Suppressor macrophage treated with lipopolysaccharide for 4 hours (primary cell): ENCODE measurements at regions not wholly inside any gene's neighbourhood (a gene's known extent, or its start where the extent isn't known, plus 50 kb on each side); places are given as distances from the start of the nearest gene placed in this dataset.

ENCODE experiments used
- DNase-seq: peaks from one replicate; pipeline ENCODE4 v3.0.0-alpha.2; 2020

DNA sequence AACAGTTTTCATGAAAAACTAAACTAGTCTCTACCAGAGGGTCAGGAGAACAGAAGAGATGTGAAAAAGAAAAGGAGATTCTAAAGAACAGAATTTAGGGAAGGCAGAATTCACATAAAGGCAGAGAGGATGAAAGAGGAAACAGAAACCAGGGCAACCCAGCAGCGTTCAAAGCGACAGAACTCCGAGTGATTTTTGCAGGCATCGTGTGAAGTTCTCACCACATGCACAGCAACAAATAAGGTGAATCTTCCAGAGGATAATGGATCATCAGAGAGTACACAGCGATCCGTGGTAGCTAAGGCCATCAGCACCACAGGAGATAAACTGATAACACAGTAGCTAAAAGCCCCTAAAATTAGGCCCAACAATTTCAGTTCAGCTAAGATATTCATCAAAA, 250.8 kb upstream of the THBS1 start:
- peak; percentile 13 for DNase-seq

DNA sequence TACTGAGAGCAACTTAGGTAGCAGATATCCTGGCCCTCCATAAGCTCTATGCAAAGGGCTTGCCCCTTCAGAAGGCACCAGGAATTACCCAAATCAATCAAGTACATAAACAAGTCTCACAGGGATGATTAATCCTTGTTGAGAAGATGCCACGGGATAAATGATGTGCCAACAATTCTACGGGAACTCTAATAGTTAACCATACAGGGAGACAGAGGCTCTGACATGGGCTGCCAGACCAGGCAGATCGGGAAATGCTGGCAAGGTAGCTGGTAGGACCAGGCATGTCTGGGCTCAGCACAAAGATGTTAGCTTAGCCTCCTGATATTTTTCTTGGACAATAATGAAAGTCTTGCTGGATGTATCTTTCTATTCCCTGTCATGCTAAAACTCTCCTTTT, 249.3 kb upstream of the THBS1 start:
- DNase-seq = no peak

DNA sequence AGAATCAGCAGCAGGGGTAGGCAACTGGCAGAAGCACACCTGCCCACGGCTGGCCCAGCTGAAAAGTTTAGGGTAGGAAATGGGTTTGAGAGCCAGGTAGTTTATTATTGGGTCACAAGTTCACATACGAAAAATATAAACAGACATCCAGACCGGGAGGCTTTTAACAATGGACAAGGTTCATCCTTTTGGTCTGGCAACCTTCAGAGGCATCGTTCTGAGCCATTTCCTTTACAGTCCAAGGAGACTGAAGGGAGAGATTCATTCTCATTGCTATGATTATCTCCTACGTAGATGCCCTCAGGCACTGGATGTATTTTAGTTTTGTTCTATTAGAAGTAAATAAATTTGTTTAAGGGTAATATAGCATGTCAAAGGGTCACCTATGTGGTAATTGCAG, 248.0 kb upstream of the THBS1 start:
- DNase-seq = no peak

- no peak for DNase-seq
These were observed 247.5 kb upstream of the THBS1 start for GRCh38 chr15:39333393-39333792.

DNA sequence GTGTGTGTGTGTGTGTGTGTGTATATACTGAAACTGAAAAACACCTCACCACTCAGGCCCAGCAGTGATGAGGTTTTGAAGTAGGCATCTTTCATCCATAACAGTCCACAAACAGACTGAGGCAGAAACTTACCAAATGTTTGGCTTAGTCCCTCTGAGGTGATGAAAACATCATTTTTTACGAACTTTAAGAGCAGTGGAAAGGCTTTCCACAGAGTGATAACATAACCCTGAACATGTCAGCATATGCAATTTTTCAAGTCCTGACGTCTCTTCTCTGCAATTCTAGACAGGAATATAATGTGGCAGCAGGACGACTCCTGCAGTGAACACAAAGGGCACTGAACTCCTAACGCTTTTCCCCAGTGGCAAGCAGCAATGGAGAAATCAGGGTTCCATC, 247.0 kb upstream of the THBS1 start:
- DNase-seq = no peak

- DNase-seq = no peak
These were observed 244.0 kb upstream of the THBS1 start for GRCh38 chr15:39336926-39337325.

DNA sequence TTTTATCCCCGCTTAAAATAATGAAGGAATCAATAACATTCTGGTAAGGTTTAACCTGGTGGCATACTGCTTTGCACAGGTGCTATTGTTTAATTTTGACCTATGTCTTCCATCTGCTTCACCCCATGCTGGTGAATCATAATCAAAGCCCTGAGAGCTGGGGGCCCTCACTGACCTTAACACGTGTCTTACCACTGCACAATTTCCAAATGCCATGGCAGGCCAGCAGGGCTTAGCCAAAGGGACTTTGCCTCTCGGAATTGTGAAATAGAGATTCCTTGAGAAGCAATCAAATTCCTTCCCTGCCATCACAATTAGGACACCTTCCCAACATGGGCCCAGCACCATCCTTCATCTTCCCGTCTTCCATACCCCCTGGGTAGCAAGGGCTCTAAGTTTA, 242.6 kb upstream of the THBS1 start:
- DNase-seq = no peak

GRCh38 chr15:39340903-39341645, 239.8 kb upstream of the THBS1 start:
- no peak for DNase-seq

- DNase-seq = no peak
These were observed 236.2 kb upstream of the THBS1 start for GRCh38 chr15:39344662-39345141.

DNA sequence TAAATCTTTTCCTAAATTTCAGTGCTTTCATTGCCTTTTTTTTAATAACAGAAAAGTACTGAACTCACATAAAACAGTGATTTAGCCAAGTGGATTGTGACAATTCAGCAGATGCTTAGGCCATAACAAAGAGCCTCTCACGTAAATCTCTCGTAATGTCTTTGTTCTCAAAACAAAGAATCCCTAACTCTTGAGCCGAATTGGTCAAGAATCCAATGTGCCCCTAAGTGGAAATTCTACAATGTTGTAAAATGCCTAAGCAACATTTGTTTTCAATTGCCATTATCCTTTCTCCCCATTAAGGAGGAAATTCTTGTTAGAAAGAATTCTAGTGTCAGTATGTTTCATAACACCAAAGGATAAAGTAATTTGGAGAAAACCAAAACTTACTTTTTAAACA, 235.7 kb upstream of the THBS1 start:
- no peak for DNase-seq

DNA sequence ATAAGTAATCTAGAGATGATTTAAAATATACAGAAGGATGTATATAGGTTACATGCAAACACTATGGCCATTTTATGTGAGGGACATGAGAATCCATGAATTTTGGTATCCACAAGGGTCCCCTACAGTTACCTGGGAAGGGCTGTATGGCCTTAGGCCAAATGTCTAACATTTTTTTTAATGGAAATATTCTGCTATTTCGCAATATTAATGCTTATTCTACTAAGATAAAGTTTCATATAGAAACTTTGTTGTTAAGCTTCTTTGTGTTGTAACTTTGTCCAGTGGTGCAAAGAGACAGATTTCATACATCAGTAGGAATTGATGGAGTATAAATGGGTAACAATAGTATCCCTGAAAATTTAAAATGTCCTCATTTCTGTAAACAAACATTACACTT, 233.4 kb upstream of the THBS1 start:
- no peak for DNase-seq

- DNase-seq = no peak
These were observed 230.1 kb upstream of the THBS1 start for GRCh38 chr15:39350785-39351184.

- DNase-seq = no peak
These were observed 226.7 kb upstream of the THBS1 start for GRCh38 chr15:39354189-39354588.

DNA sequence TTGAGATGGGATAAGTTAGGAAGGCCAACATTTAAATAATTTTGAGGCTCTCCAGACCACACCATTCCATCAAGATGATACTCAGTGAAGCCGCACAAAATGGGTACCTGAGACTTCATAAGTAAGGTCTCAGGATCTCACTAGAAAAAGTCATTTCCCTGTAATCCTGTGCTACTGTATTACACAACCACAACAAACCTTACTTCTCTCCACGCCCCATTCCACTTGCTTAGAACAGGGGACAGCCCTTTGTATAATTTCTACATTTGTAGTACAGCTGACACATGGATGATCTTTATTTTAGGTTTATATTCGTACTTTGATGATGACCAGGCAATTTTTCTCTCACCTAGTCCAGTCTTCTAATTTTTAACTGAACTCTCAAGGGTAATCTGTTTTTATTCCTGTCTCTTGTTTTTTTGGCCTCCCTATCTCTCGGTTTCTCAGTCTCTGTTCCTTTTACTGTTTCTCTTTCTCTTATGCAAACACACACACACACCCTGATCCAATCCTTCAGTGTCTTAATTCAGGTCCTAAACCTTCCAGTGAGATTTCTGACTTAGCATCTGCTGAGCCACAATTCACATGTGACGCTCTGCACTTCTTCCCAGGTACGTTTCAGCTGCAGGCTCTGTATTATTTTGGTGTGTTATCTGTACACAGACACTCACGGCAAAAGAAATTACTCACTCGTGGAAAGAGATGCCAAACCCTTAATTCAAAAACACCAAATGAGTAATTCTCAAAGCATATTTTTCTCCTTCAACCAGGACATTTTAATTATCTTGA, 223.2 kb upstream of the THBS1 start:
- DNase-seq = no peak

DNA sequence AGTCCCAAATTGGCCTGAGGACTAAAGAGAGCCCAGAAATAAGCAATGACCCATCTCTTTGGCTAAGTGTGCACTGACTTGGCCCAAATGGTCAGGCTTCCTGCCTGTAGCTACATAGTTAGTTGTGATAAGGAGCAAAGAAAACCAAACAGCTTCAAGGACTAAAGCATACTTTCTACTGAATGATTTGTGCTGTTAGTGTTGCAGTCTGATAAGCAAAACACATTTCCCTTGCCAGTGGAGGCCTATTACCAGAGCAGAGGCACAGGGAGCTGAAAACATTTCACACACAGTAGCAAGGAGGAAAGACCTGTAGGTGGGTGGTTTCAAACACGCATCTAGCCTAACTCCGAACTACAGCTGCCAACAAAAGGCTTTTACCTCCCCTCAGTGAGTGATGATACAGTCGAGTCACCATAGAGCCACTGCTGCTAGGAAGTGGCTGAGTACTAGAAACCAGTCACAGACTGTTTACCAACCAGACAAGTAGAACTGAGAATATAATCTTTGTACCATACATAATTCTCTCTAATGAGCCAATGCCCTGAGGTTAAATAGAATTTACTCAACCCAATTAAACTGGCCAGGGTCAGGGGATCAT, 222.3 kb upstream of the THBS1 start:
- DNase-seq = no peak

GRCh38 chr15:39359771-39360170, 221.1 kb upstream of the THBS1 start:
- no peak for DNase-seq

DNA sequence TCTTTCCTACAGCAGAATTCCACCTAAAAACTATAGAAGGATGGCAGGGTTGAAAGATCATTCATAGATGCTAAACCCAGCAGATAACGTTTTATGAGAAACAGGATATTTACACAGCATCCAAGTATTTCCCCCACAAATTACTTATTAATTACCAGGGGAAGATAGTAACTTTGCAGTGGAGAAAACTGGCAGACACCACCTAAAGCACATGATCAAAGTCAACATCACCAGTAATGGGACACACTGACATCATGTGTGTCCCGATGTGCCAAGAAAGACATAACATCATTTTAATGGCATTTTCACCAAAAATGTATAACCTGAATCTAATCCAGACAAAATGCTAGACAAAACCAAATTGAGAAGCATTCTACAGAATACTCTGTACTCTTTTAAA, 220.4 kb upstream of the THBS1 start:
- DNase-seq = no peak

GRCh38 chr15:39361497-39361896, 219.4 kb upstream of the THBS1 start:
- no peak for DNase-seq

DNA sequence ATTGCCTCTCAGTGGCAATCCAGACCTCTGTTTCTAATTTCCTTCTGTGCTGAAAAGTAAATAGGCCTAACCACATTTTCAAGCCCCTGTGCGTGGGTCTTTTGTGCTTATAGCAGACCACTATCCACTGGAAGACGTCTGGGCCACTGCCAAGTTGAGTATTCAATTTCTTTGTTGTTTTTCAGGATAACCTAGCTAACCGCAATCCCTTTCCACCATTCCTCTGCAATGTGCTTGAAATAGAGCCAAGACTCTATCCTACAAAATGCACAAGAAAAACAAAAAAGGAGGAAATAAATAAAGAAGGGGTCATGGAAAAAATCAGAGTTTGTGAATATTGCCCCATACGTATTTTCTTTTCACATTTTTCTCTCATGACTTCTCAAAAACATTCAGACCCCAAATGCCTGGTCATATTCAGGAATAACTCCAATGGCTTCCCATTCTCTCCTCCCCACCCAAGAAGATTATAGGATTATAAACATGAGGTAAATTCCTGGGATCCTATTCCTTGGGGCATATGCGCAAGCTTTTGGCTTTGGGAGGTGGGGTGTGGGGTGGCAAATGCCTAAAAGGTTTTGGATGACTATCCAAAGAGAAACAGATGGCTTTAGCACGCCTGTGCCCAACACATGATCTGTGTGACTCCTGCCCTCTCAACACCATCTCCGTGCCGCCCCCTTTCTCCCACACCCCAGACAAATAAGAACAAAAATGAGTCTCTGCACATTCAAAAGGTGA, 217.9 kb upstream of the THBS1 start:
- DNase-seq = no peak

DNA sequence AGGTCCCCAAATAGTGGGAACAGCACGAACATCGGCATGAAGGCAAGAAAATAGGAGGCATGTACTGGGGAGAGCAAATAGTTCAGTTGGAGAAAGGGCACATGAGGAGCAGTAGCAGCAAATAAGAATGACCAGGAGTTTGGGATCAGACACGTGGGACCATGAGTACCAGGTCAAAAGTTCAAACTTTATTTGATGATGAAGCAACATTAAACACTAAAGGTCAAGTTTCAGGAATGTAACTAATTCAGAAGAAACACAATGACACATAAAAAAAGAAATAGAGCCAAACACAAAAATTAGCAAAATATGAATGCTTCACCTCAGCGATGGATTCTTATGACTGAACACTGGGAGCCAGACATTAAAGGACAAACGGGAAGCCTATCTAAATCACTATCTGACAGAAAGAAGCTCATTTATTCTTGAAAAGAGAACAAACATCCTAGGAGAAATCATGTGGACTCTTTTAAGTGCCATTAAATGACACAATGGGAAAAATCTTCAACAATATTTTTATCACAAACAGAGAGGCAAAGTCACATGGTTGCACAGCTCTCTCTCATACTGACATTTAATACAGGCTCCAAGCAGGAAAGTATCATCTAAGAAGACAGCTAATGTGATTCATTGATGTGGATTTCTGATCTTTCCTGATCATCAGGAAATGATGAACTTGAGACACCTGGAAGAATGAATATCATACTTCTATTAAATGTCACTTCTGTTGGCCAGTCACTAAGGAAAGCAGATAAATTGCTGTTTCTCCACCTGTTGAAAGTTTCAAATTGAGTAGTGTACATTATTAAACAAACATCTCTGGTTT, 216.9 kb upstream of the THBS1 start:
- DNase-seq = no peak

- no peak for DNase-seq
These were observed 216.2 kb upstream of the THBS1 start for GRCh38 chr15:39364721-39365120.

GRCh38 chr15:39365161-39365560, 215.7 kb upstream of the THBS1 start:
- DNase-seq = no peak
